ENCODE measurements at regions not wholly inside any gene's neighbourhood (a gene's known extent, or its start where the extent isn't known, plus 50 kb on each side); places are given as distances from the start of the nearest gene placed in this dataset.

- TF ChIP-seq CTCF (IDR thresholded peaks at IDR 0.05; ENCODE audit: insufficient read depth, low read length, severe bottlenecking) = no peak
- FAIRE-seq = no peak
Observed at GRCh38 chr2:216576616-216577015, 56.6 kb upstream of the IGFBP2 start.

GRCh38 chr2:216578325-216578724, 54.9 kb upstream of the IGFBP2 start:
- no peaks in the 10 kb centered on the region for H3K36me3 ChIP-seq (ENCODE audit: control insufficient read depth, insufficient read depth, low read length)
- no peak for DNase-seq (ENCODE audit: low read depth)
- peaks cover 2% of the 10 kb centered on the region for H3K27me3 ChIP-seq (ENCODE audit: control insufficient read depth, insufficient read depth, low read length)
- TF ChIP-seq CTCF (IDR thresholded peaks at IDR 0.05; ENCODE audit: insufficient read depth, low read length, severe bottlenecking) = no peak
- no peak overlapping the region for H3K4me3 ChIP-seq (ENCODE audit: low read depth, low read length)
- peak; percentile 32 for FAIRE-seq

More at GRCh38 chr2:216576616-216577015, 56.6 kb upstream of the IGFBP2 start:
- H3K36me3 ChIP-seq (ENCODE audit: control insufficient read depth, insufficient read depth, low read length) = no peaks in the 10 kb centered on the region
- DNase-seq (ENCODE audit: low read depth) = no peak
- H3K4me3 ChIP-seq (ENCODE audit: low read depth, low read length) = no peak overlapping the region
- peaks cover 2% of the 10 kb centered on the region for H3K27me3 ChIP-seq (ENCODE audit: control insufficient read depth, insufficient read depth, low read length)

- peaks cover 2% of the 10 kb centered on the region for H3K27me3 ChIP-seq (ENCODE audit: control insufficient read depth, insufficient read depth, low read length)
- no peak for TF ChIP-seq CTCF (IDR thresholded peaks at IDR 0.05; ENCODE audit: insufficient read depth, low read length, severe bottlenecking)
- no peaks in the 10 kb centered on the region for H3K36me3 ChIP-seq (ENCODE audit: control insufficient read depth, insufficient read depth, low read length)
- FAIRE-seq (no peak), DNase-seq (ENCODE audit: low read depth) (peak; percentile 79)
- no peak overlapping the region for H3K4me3 ChIP-seq (ENCODE audit: low read depth, low read length)
Observed at GRCh38 chr2:216583147-216583546, 50.1 kb upstream of the IGFBP2 start.

All from bronchial epithelial cell (primary cell).